ENCODE measurements at regions not wholly inside any gene's neighbourhood (a gene's known extent, or its start where the extent isn't known, plus 50 kb on each side); places are given as distances from the start of the nearest gene placed in this dataset.

DNA sequence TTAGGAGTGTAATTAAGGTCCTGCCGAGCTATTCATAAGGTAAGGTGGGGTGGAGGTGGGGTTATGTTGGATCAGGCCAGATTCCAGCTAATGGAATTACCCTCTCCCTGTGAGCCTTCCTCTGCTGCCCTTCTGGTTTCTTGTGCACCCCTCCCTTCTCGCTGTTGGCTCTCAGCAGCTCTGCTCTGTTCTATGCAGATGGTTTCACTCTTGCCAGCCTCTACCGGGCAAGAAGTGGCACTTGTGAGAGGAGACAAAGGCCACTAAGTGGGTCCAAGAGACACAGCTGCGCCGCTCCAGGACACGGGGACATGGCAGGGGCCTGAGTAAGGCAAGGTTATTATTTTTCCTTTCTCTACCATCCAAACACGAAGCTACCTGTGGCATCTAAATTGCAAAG, 334.4 kb downstream of the EMP1 start:
- H2AK9ac ChIP-seq (replicated peaks; ENCODE audit: low read depth, low read length, poor library complexity), result no peak overlapping the region
- no peak for TF ChIP-seq MAFK (IDR thresholded peaks at IDR 0.05; ENCODE audit: low read depth, low read length)
- no peak for TF ChIP-seq POLR2A (IDR thresholded peaks at IDR 0.05; ENCODE audit: low read depth, low read length)
- no peak for TF ChIP-seq MAZ (IDR thresholded peaks at IDR 0.05; ENCODE audit: borderline replicate concordance, low read depth, low read length)
- TF ChIP-seq, protein P1, sequence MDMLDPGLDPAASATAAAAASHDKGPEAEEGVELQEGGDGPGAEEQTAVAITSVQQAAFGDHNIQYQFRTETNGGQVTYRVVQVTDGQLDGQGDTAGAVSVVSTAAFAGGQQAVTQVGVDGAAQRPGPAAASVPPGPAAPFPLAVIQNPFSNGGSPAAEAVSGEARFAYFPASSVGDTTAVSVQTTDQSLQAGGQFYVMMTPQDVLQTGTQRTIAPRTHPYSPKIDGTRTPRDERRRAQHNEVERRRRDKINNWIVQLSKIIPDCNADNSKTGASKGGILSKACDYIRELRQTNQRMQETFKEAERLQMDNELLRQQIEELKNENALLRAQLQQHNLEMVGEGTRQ (IDR thresholded peaks at IDR 0.05; ENCODE audit: low read depth, low read length), result no peak
- TF ChIP-seq CHD1 (IDR thresholded peaks at IDR 0.05; ENCODE audit: low read depth, low read length), result no peak
- TF ChIP-seq RAD21 (IDR thresholded peaks at IDR 0.05; ENCODE audit: low read length), result no peak
- no peak for TF ChIP-seq SMC3 (IDR thresholded peaks at IDR 0.05; ENCODE audit: low read depth, low read length)
- TF ChIP-seq BHLHE40 (IDR thresholded peaks at IDR 0.05; ENCODE audit: low read depth, low read length), result no peak
- TF ChIP-seq RFX5 (IDR thresholded peaks at IDR 0.05; ENCODE audit: low read depth, low read length), result no peak
- TF ChIP-seq FOS (IDR thresholded peaks at IDR 0.05; ENCODE audit: low read depth, low read length), result no peak
- no peak overlapping the region for H3K27ac ChIP-seq (ENCODE audit: insufficient read depth, low read length)
- POLR2A ChIA-PET (ENCODE audit: unreplicated experiment), result no interaction called here
- H4K8ac ChIP-seq (ENCODE audit: low read depth in 2 of 2, low read length in 2 of 2), result no peak overlapping the region
- H2BK5ac ChIP-seq (ENCODE audit: low read depth, low read length, poor library complexity, severe bottlenecking), result no peak overlapping the region
- in situ Hi-C loops (cut with MboI; ENCODE audit: low sequenced_read_pairs) (loop anchor here (25.0 kb wide), 3 partner anchors 244 to 619 kb away; partner anchors contain the start of gene FAM234B), dilution Hi-C loops (cut with HindIII; ENCODE audit: low sequenced_read_pairs, unreplicated experiment) (no loop called here), intact Hi-C loops (cut with micrococcal nuclease) (loop anchor here (5.0 kb wide), 1 partner anchor 509 kb away; no protein-coding TSS in a partner anchor)
- H3K79me1 ChIP-seq (ENCODE audit: low read depth in 1 of 2, low read length in 2 of 2), result no peaks in the 10 kb centered on the region
- H2BK15ac ChIP-seq (ENCODE audit: low read depth, low read length), result no peak overlapping the region
- no peak overlapping the region for H2BK120ac ChIP-seq (ENCODE audit: low read depth, low read length)
- no peak overlapping the region for H3K4me2 ChIP-seq (ENCODE audit: low read depth, low read length)
- H3K9me1 ChIP-seq (ENCODE audit: insufficient read depth, low read length), result no peaks in the 10 kb centered on the region
- no CpG with 5 or more reads among the region's 7 CpGs for WGBS, 2 experiments (ENCODE audit: extremely low coverage in 2 of 2, insufficient read length in 1 of 2)
- no peaks in the 10 kb centered on the region for H3K36me3 ChIP-seq (ENCODE audit: control insufficient read depth, insufficient read depth, low read length)
- ATAC-seq (ENCODE audit: low read depth) (no peak), DNase-seq (no peak)
- H2AK5ac ChIP-seq (ENCODE audit: low read depth, low read length), result no peak overlapping the region
- no peak overlapping the region for H3K4me3 ChIP-seq (ENCODE audit: insufficient read depth, low read depth, low read length)
- no peak overlapping the region for H3K18ac ChIP-seq (ENCODE audit: low read depth, low read length)
- no TSS peak for BruUV-seq (replicated peaks)
- CTCF ChIA-PET, result no interaction called here
- H3K9me3 ChIP-seq (ENCODE audit: control insufficient read depth, insufficient read depth, low read length), result no peaks in the 10 kb centered on the region
- no peak overlapping the region for H3K9ac ChIP-seq (ENCODE audit: low read depth, low read length)
- H3K4me1 ChIP-seq (ENCODE audit: control insufficient read depth, insufficient read depth, low read length), result no peaks in the 10 kb centered on the region
- no peak overlapping the region for H4K5ac ChIP-seq (ENCODE audit: low read depth, low read length)
- no peak overlapping the region for H2BK20ac ChIP-seq (ENCODE audit: low read depth, low read length)
- H3K4ac ChIP-seq (ENCODE audit: low read depth, low read length), result no peak overlapping the region
- H3K14ac ChIP-seq (replicated peaks; ENCODE audit: low read depth, low read length), result no peak overlapping the region
- no peaks in the 10 kb centered on the region for H3K27me3 ChIP-seq (ENCODE audit: control insufficient read depth, insufficient read depth, low read length)
- no peaks in the 10 kb centered on the region for H4K20me1 ChIP-seq (ENCODE audit: insufficient read depth, low read length)
- no peak overlapping the region for H2AFZ ChIP-seq (replicated peaks; ENCODE audit: low read length, poor library complexity)
- no peak overlapping the region for H4K91ac ChIP-seq (ENCODE audit: insufficient read depth, low read depth, low read length)
- H3K56ac ChIP-seq (ENCODE audit: extremely low read depth, insufficient read depth, low read length), result no peak overlapping the region
- no peak overlapping the region for H3K23ac ChIP-seq (ENCODE audit: low read depth, low read length)

All from IMR-90 (cell line).